ENCODE measurements at regions not wholly inside any gene's neighbourhood (a gene's known extent, or its start where the extent isn't known, plus 50 kb on each side); places are given as distances from the start of the nearest gene placed in this dataset.

DNA sequence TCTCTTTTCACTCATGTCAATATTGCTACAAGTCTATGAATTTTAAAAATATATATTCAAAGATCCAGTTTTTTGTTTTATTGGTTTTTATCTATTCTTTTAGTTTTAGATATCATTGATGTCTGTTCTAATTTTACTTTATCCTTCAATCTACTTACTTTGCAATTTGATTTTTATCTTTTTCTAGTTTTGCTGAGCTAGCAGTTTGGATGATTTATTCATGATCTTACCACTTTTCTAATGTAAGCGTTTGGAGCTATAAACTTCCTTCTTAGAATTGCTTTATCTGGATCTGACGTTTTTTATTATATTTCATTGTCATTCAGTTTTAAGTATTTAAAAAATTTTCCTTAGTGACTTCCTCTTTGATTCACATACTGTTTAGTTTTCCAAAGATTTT, 664.5 kb upstream of the VSTM2A start:
- TF ChIP-seq, protein P1, sequence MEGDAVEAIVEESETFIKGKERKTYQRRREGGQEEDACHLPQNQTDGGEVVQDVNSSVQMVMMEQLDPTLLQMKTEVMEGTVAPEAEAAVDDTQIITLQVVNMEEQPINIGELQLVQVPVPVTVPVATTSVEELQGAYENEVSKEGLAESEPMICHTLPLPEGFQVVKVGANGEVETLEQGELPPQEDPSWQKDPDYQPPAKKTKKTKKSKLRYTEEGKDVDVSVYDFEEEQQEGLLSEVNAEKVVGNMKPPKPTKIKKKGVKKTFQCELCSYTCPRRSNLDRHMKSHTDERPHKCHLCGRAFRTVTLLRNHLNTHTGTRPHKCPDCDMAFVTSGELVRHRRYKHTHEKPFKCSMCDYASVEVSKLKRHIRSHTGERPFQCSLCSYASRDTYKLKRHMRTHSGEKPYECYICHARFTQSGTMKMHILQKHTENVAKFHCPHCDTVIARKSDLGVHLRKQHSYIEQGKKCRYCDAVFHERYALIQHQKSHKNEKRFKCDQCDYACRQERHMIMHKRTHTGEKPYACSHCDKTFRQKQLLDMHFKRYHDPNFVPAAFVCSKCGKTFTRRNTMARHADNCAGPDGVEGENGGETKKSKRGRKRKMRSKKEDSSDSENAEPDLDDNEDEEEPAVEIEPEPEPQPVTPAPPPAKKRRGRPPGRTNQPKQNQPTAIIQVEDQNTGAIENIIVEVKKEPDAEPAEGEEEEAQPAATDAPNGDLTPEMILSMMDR (IDR thresholded peaks at IDR 0.05 in 2 of 3, conservative IDR thresholded peaks at IDR 0.05 in 1 of 3; ENCODE audit: control insufficient read depth in 2 of 3, extremely low read depth in 1 of 3, insufficient read depth in 1 of 3, low read depth in 3 of 3, low read length in 3 of 3), result no peak
- TF ChIP-seq, protein P2, sequence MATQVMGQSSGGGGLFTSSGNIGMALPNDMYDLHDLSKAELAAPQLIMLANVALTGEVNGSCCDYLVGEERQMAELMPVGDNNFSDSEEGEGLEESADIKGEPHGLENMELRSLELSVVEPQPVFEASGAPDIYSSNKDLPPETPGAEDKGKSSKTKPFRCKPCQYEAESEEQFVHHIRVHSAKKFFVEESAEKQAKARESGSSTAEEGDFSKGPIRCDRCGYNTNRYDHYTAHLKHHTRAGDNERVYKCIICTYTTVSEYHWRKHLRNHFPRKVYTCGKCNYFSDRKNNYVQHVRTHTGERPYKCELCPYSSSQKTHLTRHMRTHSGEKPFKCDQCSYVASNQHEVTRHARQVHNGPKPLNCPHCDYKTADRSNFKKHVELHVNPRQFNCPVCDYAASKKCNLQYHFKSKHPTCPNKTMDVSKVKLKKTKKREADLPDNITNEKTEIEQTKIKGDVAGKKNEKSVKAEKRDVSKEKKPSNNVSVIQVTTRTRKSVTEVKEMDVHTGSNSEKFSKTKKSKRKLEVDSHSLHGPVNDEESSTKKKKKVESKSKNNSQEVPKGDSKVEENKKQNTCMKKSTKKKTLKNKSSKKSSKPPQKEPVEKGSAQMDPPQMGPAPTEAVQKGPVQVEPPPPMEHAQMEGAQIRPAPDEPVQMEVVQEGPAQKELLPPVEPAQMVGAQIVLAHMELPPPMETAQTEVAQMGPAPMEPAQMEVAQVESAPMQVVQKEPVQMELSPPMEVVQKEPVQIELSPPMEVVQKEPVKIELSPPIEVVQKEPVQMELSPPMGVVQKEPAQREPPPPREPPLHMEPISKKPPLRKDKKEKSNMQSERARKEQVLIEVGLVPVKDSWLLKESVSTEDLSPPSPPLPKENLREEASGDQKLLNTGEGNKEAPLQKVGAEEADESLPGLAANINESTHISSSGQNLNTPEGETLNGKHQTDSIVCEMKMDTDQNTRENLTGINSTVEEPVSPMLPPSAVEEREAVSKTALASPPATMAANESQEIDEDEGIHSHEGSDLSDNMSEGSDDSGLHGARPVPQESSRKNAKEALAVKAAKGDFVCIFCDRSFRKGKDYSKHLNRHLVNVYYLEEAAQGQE (IDR thresholded peaks at IDR 0.05; ENCODE audit: low read depth, low read length), result no peak
- TF ChIP-seq, protein P3, sequence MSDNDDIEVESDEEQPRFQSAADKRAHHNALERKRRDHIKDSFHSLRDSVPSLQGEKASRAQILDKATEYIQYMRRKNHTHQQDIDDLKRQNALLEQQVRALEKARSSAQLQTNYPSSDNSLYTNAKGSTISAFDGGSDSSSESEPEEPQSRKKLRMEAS (IDR thresholded peaks at IDR 0.05; ENCODE audit: low read depth, low read length), result no peak
- TF ChIP-seq EZH2 (IDR thresholded peaks at IDR 0.05; ENCODE audit: borderline replicate concordance, control insufficient read depth, low read depth, low read length) (no peak), POLR2A (IDR thresholded peaks at IDR 0.05; ENCODE audit: low read depth, low read length) (no peak), CHD4 (IDR thresholded peaks at IDR 0.05) (no peak), SREBF1 (IDR thresholded peaks at IDR 0.05; ENCODE audit: low read length) (no peak), TCF12 (IDR thresholded peaks at IDR 0.05; ENCODE audit: low read depth, low read length) (no peak)
- TF ChIP-seq, protein P4, sequence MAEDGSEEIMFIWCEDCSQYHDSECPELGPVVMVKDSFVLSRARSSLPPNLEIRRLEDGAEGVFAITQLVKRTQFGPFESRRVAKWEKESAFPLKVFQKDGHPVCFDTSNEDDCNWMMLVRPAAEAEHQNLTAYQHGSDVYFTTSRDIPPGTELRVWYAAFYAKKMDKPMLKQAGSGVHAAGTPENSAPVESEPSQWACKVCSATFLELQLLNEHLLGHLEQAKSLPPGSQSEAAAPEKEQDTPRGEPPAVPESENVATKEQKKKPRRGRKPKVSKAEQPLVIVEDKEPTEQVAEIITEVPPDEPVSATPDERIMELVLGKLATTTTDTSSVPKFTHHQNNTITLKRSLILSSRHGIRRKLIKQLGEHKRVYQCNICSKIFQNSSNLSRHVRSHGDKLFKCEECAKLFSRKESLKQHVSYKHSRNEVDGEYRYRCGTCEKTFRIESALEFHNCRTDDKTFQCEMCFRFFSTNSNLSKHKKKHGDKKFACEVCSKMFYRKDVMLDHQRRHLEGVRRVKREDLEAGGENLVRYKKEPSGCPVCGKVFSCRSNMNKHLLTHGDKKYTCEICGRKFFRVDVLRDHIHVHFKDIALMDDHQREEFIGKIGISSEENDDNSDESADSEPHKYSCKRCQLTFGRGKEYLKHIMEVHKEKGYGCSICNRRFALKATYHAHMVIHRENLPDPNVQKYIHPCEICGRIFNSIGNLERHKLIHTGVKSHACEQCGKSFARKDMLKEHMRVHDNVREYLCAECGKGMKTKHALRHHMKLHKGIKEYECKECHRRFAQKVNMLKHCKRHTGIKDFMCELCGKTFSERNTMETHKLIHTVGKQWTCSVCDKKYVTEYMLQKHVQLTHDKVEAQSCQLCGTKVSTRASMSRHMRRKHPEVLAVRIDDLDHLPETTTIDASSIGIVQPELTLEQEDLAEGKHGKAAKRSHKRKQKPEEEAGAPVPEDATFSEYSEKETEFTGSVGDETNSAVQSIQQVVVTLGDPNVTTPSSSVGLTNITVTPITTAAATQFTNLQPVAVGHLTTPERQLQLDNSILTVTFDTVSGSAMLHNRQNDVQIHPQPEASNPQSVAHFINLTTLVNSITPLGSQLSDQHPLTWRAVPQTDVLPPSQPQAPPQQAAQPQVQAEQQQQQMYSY (CRISPR knock-in tag; IDR thresholded peaks at IDR 0.05), result no peak

Measured in GM12878 (cell line).